ENCODE measurements at regions not wholly inside any gene's neighbourhood (a gene's known extent, or its start where the extent isn't known, plus 50 kb on each side); places are given as distances from the start of the nearest gene placed in this dataset.

GRCh38 chr16:65532846-65533245, 411.0 kb upstream of the CDH11 start:
- 76% methylated on average over 2 of the region's 2 CpGs for WGBS
- peaks cover under 1% of the 10 kb centered on the region for H3K9me3 ChIP-seq
- DNase-seq (ENCODE audit: low spot score in 2 of 2) = no peak
- no peak overlapping the region for H3K27ac ChIP-seq
- no peak overlapping the region for H3K4me3 ChIP-seq
- TF ChIP-seq POLR2A (IDR thresholded peaks at IDR 0.05) (no peak), CTCF (IDR thresholded peaks at IDR 0.05) (no peak), EP300 (IDR thresholded peaks at IDR 0.05) (no peak), POLR2AphosphoS5 (IDR thresholded peaks at IDR 0.05) (no peak)
- no peaks in the 10 kb centered on the region for H3K27me3 ChIP-seq
- H3K36me3 ChIP-seq = no peaks in the 10 kb centered on the region
- no peaks in the 10 kb centered on the region for H3K4me1 ChIP-seq

GRCh38 chr16:65532258-65532657, 410.4 kb upstream of the CDH11 start:
- no peaks in the 10 kb centered on the region for H3K27me3 ChIP-seq
- no peaks in the 10 kb centered on the region for H3K4me1 ChIP-seq
- no peak for DNase-seq (ENCODE audit: low spot score in 2 of 2)
- no peak overlapping the region for H3K27ac ChIP-seq
- WGBS = 27% methylated on average over 6 of the region's 6 CpGs
- peaks cover 4% of the 10 kb centered on the region for H3K9me3 ChIP-seq
- no peak overlapping the region for H3K4me3 ChIP-seq
- no peak for TF ChIP-seq POLR2AphosphoS5 (IDR thresholded peaks at IDR 0.05)
- TF ChIP-seq CTCF (IDR thresholded peaks at IDR 0.05) = no peak
- TF ChIP-seq EP300 (IDR thresholded peaks at IDR 0.05) = no peak
- TF ChIP-seq POLR2A (IDR thresholded peaks at IDR 0.05) = no peak
- H3K36me3 ChIP-seq = no peaks in the 10 kb centered on the region

- no peak for DNase-seq (ENCODE audit: low spot score in 2 of 2)
- WGBS = 72% methylated on average over 4 of the region's 4 CpGs
- H3K36me3 ChIP-seq = no peaks in the 10 kb centered on the region
- H3K27me3 ChIP-seq = no peaks in the 10 kb centered on the region
- H3K4me1 ChIP-seq = no peaks in the 10 kb centered on the region
- H3K4me3 ChIP-seq = no peak overlapping the region
- TF ChIP-seq EP300 (IDR thresholded peaks at IDR 0.05) (no peak), POLR2A (IDR thresholded peaks at IDR 0.05) (no peak), CTCF (IDR thresholded peaks at IDR 0.05) (no peak), POLR2AphosphoS5 (IDR thresholded peaks at IDR 0.05) (no peak)
- no peak overlapping the region for H3K27ac ChIP-seq
- peaks cover 4% of the 10 kb centered on the region for H3K9me3 ChIP-seq
These were observed 409.6 kb upstream of the CDH11 start for GRCh38 chr16:65531475-65531874.

GRCh38 chr16:65525707-65526106, 403.8 kb upstream of the CDH11 start:
- H3K9me3 ChIP-seq = peaks cover 4% of the 10 kb centered on the region
- no peak for DNase-seq (ENCODE audit: low spot score in 2 of 2)
- TF ChIP-seq EP300 (IDR thresholded peaks at IDR 0.05) (no peak), POLR2A (IDR thresholded peaks at IDR 0.05) (no peak), POLR2AphosphoS5 (IDR thresholded peaks at IDR 0.05) (no peak), CTCF (IDR thresholded peaks at IDR 0.05) (no peak)
- no peaks in the 10 kb centered on the region for H3K36me3 ChIP-seq
- no peaks in the 10 kb centered on the region for H3K27me3 ChIP-seq
- no peak overlapping the region for H3K4me3 ChIP-seq
- no peaks in the 10 kb centered on the region for H3K4me1 ChIP-seq
- 97% methylated on average over 2 of the region's 2 CpGs for WGBS
- H3K27ac ChIP-seq = no peak overlapping the region

DNA sequence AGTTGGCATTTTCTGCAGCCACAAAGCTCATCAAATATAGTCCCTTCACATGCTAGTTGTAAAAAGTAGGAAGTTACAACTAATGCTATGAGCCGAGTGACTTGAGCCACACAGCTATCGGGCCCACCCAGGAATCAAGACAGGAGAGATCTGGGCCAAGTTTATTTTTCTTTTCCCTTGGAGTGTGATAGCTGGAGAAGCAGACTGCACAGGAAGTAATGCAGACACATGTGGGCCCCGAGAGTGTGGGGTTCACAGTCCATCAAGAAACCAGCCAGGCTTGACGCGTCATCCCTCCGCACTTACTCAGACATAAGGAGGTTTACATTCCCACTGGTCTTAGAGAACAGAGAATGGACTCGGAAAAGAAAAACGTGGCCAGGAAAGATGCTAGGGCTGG, 403.1 kb upstream of the CDH11 start:
- DNase-seq (ENCODE audit: low spot score in 2 of 2) = no peak
- TF ChIP-seq POLR2AphosphoS5 (IDR thresholded peaks at IDR 0.05) (no peak), POLR2A (IDR thresholded peaks at IDR 0.05) (no peak), EP300 (IDR thresholded peaks at IDR 0.05) (no peak), CTCF (IDR thresholded peaks at IDR 0.05) (no peak)
- Histone ChIP-seq H3K27ac (no peak overlapping the region), H3K4me3 (no peak overlapping the region), H3K4me1 (no peaks in the 10 kb centered on the region), H3K9me3 (peaks cover 4% of the 10 kb centered on the region), H3K36me3 (no peaks in the 10 kb centered on the region), H3K27me3 (no peaks in the 10 kb centered on the region)
- 67% methylated on average over 8 of the region's 8 CpGs for WGBS

Data from suprapubic skin (tissue), 4 donors.